Nephron progenitor cell (in vitro differentiated cells): ENCODE measurements at regions not wholly inside any gene's neighbourhood (a gene's known extent, or its start where the extent isn't known, plus 50 kb on each side); places are given as distances from the start of the nearest gene placed in this dataset.
"Not testable (repeated sequence)": the region's sequence is repeated elsewhere in the genome, so short reads cannot be mapped to it uniquely, and the experiment has no call there.

Experiments
- DNase-seq: peaks from one replicate; pipeline ENCODE4 v3.0.0; 2021
- H3K27ac Mint-ChIP-seq: 2 replicates; pipeline ENCODE4 v1.8.0; 2021; ENCODE audit warnings: mild to moderate bottlenecking, moderate library complexity, mixed read lengths
- H3K27me3 Mint-ChIP-seq: 2 replicates; pipeline ENCODE4 v1.8.0; 2021; ENCODE audit warnings: mild to moderate bottlenecking, low read depth, mixed read lengths; ENCODE audit not compliant: poor library complexity
- H3K36me3 Mint-ChIP-seq: 2 replicates; pipeline ENCODE4 v1.8.0; 2021; ENCODE audit warnings: low read depth, mixed read lengths
- H3K4me1 Mint-ChIP-seq: 2 replicates; pipeline ENCODE4 v1.8.0; 2021; ENCODE audit warnings: mixed read lengths
- H3K4me3 Mint-ChIP-seq: 2 replicates; pipeline ENCODE4 v1.8.0; 2021; ENCODE audit warnings: mild to moderate bottlenecking, moderate library complexity, mixed read lengths
- H3K9me3 Mint-ChIP-seq: 2 replicates; pipeline ENCODE4 v1.8.0; 2021; ENCODE audit warnings: mild to moderate bottlenecking, moderate library complexity, mixed read lengths
- TF ChIP-seq, protein P1 (sequence below): fragments of 200-600 bp; sonication (generic); IDR thresholded peaks from 2 replicates; pipeline ENCODE4 v1.5.0; 2021; ENCODE audit warnings: antibody characterized with exemption

GRCh38 chr6:17220040-17220910 is 60.9 kb upstream of the RBM24 start:
- Mint-ChIP-seq H3K27ac (no peak overlapping the region), H3K9me3 (peaks cover 26% of the 10 kb centered on the region), H3K4me3 (no peak overlapping the region), H3K4me1 (no peaks in the 10 kb centered on the region), H3K27me3 (no peaks in the 10 kb centered on the region), H3K36me3 (peaks cover 5% of the 10 kb centered on the region)
- no peak for DNase-seq
- TF ChIP-seq, protein P1, sequence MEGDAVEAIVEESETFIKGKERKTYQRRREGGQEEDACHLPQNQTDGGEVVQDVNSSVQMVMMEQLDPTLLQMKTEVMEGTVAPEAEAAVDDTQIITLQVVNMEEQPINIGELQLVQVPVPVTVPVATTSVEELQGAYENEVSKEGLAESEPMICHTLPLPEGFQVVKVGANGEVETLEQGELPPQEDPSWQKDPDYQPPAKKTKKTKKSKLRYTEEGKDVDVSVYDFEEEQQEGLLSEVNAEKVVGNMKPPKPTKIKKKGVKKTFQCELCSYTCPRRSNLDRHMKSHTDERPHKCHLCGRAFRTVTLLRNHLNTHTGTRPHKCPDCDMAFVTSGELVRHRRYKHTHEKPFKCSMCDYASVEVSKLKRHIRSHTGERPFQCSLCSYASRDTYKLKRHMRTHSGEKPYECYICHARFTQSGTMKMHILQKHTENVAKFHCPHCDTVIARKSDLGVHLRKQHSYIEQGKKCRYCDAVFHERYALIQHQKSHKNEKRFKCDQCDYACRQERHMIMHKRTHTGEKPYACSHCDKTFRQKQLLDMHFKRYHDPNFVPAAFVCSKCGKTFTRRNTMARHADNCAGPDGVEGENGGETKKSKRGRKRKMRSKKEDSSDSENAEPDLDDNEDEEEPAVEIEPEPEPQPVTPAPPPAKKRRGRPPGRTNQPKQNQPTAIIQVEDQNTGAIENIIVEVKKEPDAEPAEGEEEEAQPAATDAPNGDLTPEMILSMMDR = no peak

GRCh38 chr6:17224056-17224455 is 57.1 kb upstream of the RBM24 start:
- Mint-ChIP-seq H3K4me1 (no peaks in the 10 kb centered on the region), H3K36me3 (no peaks in the 10 kb centered on the region), H3K27me3 (no peaks in the 10 kb centered on the region), H3K4me3 (no peak overlapping the region), H3K9me3 (peaks cover 16% of the 10 kb centered on the region), H3K27ac (no peak overlapping the region)
- DNase-seq = no peak
- TF ChIP-seq, protein P1 = no peak

- not testable (repeated sequence) for H3K27me3 Mint-ChIP-seq, H3K36me3 Mint-ChIP-seq, H3K27ac Mint-ChIP-seq, H3K4me1 Mint-ChIP-seq, DNase-seq, H3K4me3 Mint-ChIP-seq
- peaks cover 16% of the 10 kb centered on the region for H3K9me3 Mint-ChIP-seq
Observed at GRCh38 chr6:17224501-17224900, 56.7 kb upstream of the RBM24 start.

DNA sequence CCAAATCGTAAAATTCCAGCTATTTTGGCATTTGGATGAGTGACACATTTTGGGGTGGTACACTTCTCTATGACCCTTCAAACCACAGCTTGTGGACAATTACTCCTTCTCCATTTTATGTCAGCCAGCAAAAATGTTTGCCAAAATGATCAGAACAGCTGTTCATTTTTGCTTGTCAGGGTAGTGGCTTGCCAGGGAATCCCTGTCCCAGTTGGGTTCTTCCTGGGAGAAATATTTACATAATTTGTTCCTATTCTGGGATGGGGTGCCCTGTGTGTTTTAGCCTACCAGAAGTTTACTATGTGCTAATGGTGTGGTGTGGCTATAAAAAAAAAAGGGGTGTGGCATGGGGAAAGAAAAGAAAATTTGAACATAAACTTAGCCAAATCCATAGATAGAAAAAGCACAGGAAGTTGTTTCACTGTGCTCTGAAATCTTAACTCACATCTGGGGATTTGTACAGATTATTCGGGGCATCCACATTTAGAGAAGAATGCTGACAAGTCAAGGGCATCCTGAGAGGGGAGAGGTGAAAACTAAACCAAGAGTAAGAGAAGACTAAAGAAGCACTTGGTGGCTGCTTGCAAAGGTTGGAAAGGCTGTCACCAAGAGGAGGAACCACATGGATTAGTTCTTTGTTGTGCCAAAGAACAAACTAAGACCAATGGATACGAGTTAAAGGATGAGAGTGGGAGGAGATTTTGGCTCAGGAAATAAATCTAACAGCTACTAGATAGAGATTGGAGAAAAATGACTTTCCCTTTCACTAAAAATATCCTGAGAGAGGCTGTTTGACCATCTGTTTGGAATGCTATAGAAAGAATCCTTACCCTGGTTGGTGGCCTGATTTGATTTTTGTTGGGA is 55.2 kb upstream of the RBM24 start:
- no peak for DNase-seq

DNA sequence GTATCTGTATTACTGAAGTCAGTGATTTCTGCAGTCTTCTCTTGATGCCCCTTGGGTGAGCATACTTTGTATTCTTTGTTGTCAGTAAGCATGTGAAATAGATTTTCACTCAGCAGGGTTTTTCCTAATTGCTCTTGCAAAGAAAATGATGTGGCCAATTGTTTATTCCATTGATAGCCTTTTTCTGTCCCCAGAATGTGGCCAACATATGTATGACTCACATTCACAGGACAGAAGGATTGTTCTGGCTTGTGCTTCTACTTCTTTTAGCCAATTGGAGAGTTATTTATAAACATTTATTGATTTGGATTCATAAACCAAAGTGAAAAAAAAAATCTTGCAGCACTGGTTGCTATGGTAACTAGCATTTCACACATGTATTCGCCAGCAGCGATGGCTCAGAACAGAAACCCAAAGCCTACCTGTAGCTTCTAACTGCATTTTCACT is 54.4 kb upstream of the RBM24 start:
- TF ChIP-seq, protein P1 = no peak
- Mint-ChIP-seq H3K36me3 (peaks cover under 1% of the 10 kb centered on the region), H3K4me3 (no peak overlapping the region), H3K27ac (no peak overlapping the region), H3K9me3 (peaks cover 17% of the 10 kb centered on the region), H3K27me3 (no peaks in the 10 kb centered on the region), H3K4me1 (no peaks in the 10 kb centered on the region)
- DNase-seq = no peak

More for the DNA sequence above, 55.2 kb upstream of the RBM24 start:
- H3K4me3 Mint-ChIP-seq = no peak overlapping the region
- TF ChIP-seq, protein P1 = no peak
- no peaks in the 10 kb centered on the region for H3K27me3 Mint-ChIP-seq
- no peak overlapping the region for H3K27ac Mint-ChIP-seq
- no peaks in the 10 kb centered on the region for H3K4me1 Mint-ChIP-seq
- no peaks in the 10 kb centered on the region for H3K36me3 Mint-ChIP-seq
- peaks cover 16% of the 10 kb centered on the region for H3K9me3 Mint-ChIP-seq

- Mint-ChIP-seq H3K36me3 (peaks cover 4% of the 10 kb centered on the region), H3K27me3 (no peaks in the 10 kb centered on the region), H3K9me3 (peaks cover 21% of the 10 kb centered on the region), H3K4me1 (no peaks in the 10 kb centered on the region), H3K27ac (no peak overlapping the region), H3K4me3 (no peak overlapping the region)
- TF ChIP-seq, protein P1 = no peak
- DNase-seq = no peak
Observed at GRCh38 chr6:17227403-17227802, 53.8 kb upstream of the RBM24 start.
